ENCODE measurements at regions not wholly inside any gene's neighbourhood (a gene's known extent, or its start where the extent isn't known, plus 50 kb on each side); places are given as distances from the start of the nearest gene placed in this dataset.
A peak's percentile ranks its signal among the peaks of the same experiment; 100 is the strongest.
"Not testable (repeated sequence)": the region's sequence is repeated elsewhere in the genome, so short reads cannot be mapped to it uniquely, and the experiment has no call there.

GRCh38 chr15:91414124-91414523 lies 314.1 kb downstream of the SV2B start:
- no peak for DNase-seq

- DNase-seq = not testable (repeated sequence)
These were observed 315.2 kb downstream of the SV2B start for GRCh38 chr15:91415258-91415657.

GRCh38 chr15:91420689-91421088 lies 320.6 kb downstream of the SV2B start:
- DNase-seq = no peak

GRCh38 chr15:91422797-91423196 lies 322.7 kb downstream of the SV2B start:
- no peak for DNase-seq

- no peak for DNase-seq
These were observed 323.9 kb downstream of the SV2B start for GRCh38 chr15:91424001-91424400.

GRCh38 chr15:91426412-91426811 lies 326.4 kb downstream of the SV2B start:
- DNase-seq = no peak

GRCh38 chr15:91429973-91430372 lies 329.9 kb downstream of the SV2B start:
- DNase-seq = no peak

GRCh38 chr15:91431041-91431715 lies 331.1 kb downstream of the SV2B start:
- no peak for DNase-seq

GRCh38 chr15:91435113-91435512 lies 335.1 kb downstream of the SV2B start:
- no peak for DNase-seq

- DNase-seq = no peak
These were observed 344.6 kb downstream of the SV2B start for GRCh38 chr15:91444656-91445055.

GRCh38 chr15:91445695-91446228 lies 345.7 kb downstream of the SV2B start:
- DNase-seq = no peak

GRCh38 chr15:91447991-91448644 lies 348.1 kb downstream of the SV2B start:
- DNase-seq = no peak

- DNase-seq = not testable (repeated sequence)
These were observed 353.3 kb downstream of the SV2B start for GRCh38 chr15:91453376-91453775.

- DNase-seq = no peak
These were observed 356.2 kb downstream of the SV2B start for GRCh38 chr15:91456251-91456718.

- no peak for DNase-seq
These were observed 356.9 kb downstream of the SV2B start for GRCh38 chr15:91456921-91457320.

GRCh38 chr15:91461377-91461776 lies 361.3 kb downstream of the SV2B start:
- DNase-seq = no peak

- no peak for DNase-seq
These were observed 365.0 kb downstream of the SV2B start for GRCh38 chr15:91465086-91465485.

- DNase-seq = peak; percentile 44
These were observed 365.6 kb downstream of the SV2B start for GRCh38 chr15:91465696-91466095.

GRCh38 chr15:91468871-91469580 lies 369.0 kb downstream of the SV2B start:
- DNase-seq = no peak

GRCh38 chr15:91469632-91470567 lies 369.8 kb downstream of the SV2B start:
- no peak for DNase-seq

GRCh38 chr15:91471468-91471867 lies 371.4 kb downstream of the SV2B start:
- no peak for DNase-seq

GRCh38 chr15:91472316-91472756 lies 372.3 kb downstream of the SV2B start:
- DNase-seq = no peak
